HepG2 (cell line): ENCODE measurements at regions not wholly inside any gene's neighbourhood (a gene's known extent, or its start where the extent isn't known, plus 50 kb on each side); places are given as distances from the start of the nearest gene placed in this dataset.

Source experiments
- ATAC-seq: fragments of 200-7000 bp; cut with Tn5 transposase; 3 replicates; pipeline ENCODE4 v1.9.1; 2020; ENCODE audit warnings: mild to moderate bottlenecking, moderate library complexity
- BruUV-seq: library from RNA; stranded (reverse); fragments of 400-500 nt; replicated peaks from 2 replicates; lab custom pipeline; 2021; lab: Mats Ljungman, UMichigan
- CTCF ChIA-PET: fragments of 300-600 bp; formaldehyde crosslinking; extraction: SDS; loops from one replicate; lab custom pipeline; 2021; ENCODE audit warnings: low total read pairs, inconsistent platforms, low intra/inter-chr PET ratio; lab: Yijun Ruan, JAX
- POLR2A ChIA-PET: fragments of 350-600 bp; sonication (Branson Sonifier 250); formaldehyde crosslinking; loops from one replicate; lab custom pipeline; 2020; ENCODE audit warnings: antibody characterized with exemption, inconsistent platforms; lab: Yijun Ruan, JAX
- DNase-seq: peaks from one replicate; pipeline ENCODE4 v3.0.0-alpha.2; 2015; ENCODE audit warnings: low spot score
- FAIRE-seq: peaks from 3 replicates; lab custom pipeline; 2011; peaks lifted over from hg19 to GRCh38; lab: Jason Lieb, UNC
- H2AFZ ChIP-seq: one replicate; pipeline ENCODE4 v1.6.1; 2011; ENCODE audit warnings: low read length, inconsistent platforms
- H3K27ac ChIP-seq: fragments of 300-600 bp; 3 replicates; pipeline ENCODE4 v1.8.0; 2011; ENCODE audit warnings: mixed run types, mild to moderate bottlenecking, mixed read lengths, low read length, inconsistent platforms; ENCODE audit not compliant: insufficient read depth; ENCODE audit errors: extremely low read length
- H3K27me3 ChIP-seq, 2 experiments: fragments of 200-600 bp in 1 of 2; 2 replicates in 1 of 2; 3 replicates in 1 of 2; pipeline versions ENCODE4 v1.6.0 to v1.8.0; 2011; ENCODE audit warnings: low read length in 2 of 2, mild to moderate bottlenecking in 2 of 2, moderate library complexity in 2 of 2, inconsistent platforms in 1 of 2; ENCODE audit not compliant: insufficient read depth in 2 of 2, control insufficient read depth in 1 of 2
- H3K36me3 ChIP-seq, 2 experiments: fragments of 200-600 bp in 1 of 2; replicated peaks in 1 of 2; 2 replicates in 1 of 2; 3 replicates in 1 of 2; pipeline versions ENCODE4 v1.5.1 to v1.8.0; 2011; ENCODE audit warnings: low read length in 2 of 2, inconsistent platforms in 1 of 2; ENCODE audit not compliant: insufficient read depth in 2 of 2, control insufficient read depth in 1 of 2
- H3K4me1 ChIP-seq: 2 replicates; pipeline ENCODE4 v1.5.1; 2012; ENCODE audit warnings: low read length, inconsistent platforms; ENCODE audit not compliant: insufficient read depth
- H3K4me2 ChIP-seq: 2 replicates; pipeline ENCODE4 v1.6.0; 2011; ENCODE audit warnings: low read depth, low read length, inconsistent platforms
- H3K4me3 ChIP-seq, 3 experiments: fragments of 200-600 bp in 1 of 3; sonication (generic), shearing (Covaris generic) in 1 of 3; replicated peaks in 1 of 3; 2 replicates each; pipeline ENCODE4 v1.5.1; 2011 to 2016; ENCODE audit warnings: low read length in 3 of 3, inconsistent platforms in 2 of 3, low read depth in 2 of 3, mild to moderate bottlenecking in 2 of 3, control low read depth in 1 of 3, mixed read lengths in 1 of 3; ENCODE audit not compliant: insufficient read depth in 1 of 3
- H3K79me2 ChIP-seq: one replicate; pipeline ENCODE4 v1.6.1; 2011; ENCODE audit warnings: low read length, inconsistent platforms; ENCODE audit not compliant: insufficient read depth
- H3K9ac ChIP-seq: 2 replicates; pipeline ENCODE4 v1.6.0; 2011; ENCODE audit warnings: mild to moderate bottlenecking, low read depth, low read length, inconsistent platforms; ENCODE audit not compliant: insufficient read depth
- H3K9me3 ChIP-seq: 2 replicates; pipeline ENCODE4 v1.5.1; 2012; ENCODE audit warnings: mild to moderate bottlenecking, low read length
- H4K20me1 ChIP-seq: 2 replicates; pipeline ENCODE4 v1.6.0; 2011; ENCODE audit warnings: inconsistent platforms, mild to moderate bottlenecking, low read length, moderate library complexity; ENCODE audit not compliant: insufficient read depth
- ARID3A ChIP-seq: IDR thresholded peaks from 2 replicates; pipeline ENCODE4 v1.6.1; 2012; ENCODE audit warnings: low read depth, low read length, improper control_type of control experiment
- CENPX ChIP-seq: sonication (generic); formaldehyde crosslinking; IDR thresholded peaks from 2 replicates; pipeline ENCODE4 v1.9.0; 2021; ENCODE audit warnings: mild to moderate bottlenecking, missing genetic modification reagents, moderate library complexity
- GRHL1 ChIP-seq: sonication (generic); formaldehyde crosslinking; conservative IDR thresholded peaks from 2 replicates; pipeline ENCODE4 v1.8.0; 2022; ENCODE audit warnings: missing genetic modification reagents
- KAT7 ChIP-seq: IDR thresholded peaks from 2 replicates; pipeline ENCODE4 v1.6.1; 2018; ENCODE audit warnings: borderline replicate concordance, missing compliant biosample characterization
- MYNN ChIP-seq: sonication (generic); formaldehyde crosslinking; IDR thresholded peaks from 2 replicates; pipeline ENCODE4 v1.4.0; 2020; ENCODE audit warnings: mild to moderate bottlenecking, low read depth, missing genetic modification reagents
- SP5 ChIP-seq: IDR thresholded peaks from 2 replicates; pipeline ENCODE4 v1.6.1; 2016; ENCODE audit warnings: low read depth, borderline replicate concordance
- TARDBP ChIP-seq: sonication (generic); formaldehyde crosslinking; IDR thresholded peaks from 2 replicates; pipeline ENCODE4 v1.8.0; 2022; ENCODE audit warnings: mild to moderate bottlenecking, missing genetic modification reagents
- ZBTB3 ChIP-seq: sonication (generic); formaldehyde crosslinking; IDR thresholded peaks from 2 replicates; pipeline ENCODE4 v1.4.0; 2020; ENCODE audit warnings: low read depth, mild to moderate bottlenecking, moderate library complexity, missing genetic modification reagents, borderline replicate concordance
- ZNF160 ChIP-seq: sonication (generic); formaldehyde crosslinking; IDR thresholded peaks from 2 replicates; pipeline ENCODE4 v1.8.0; 2022; ENCODE audit warnings: mild to moderate bottlenecking, inconsistent platforms, missing genetic modification reagents
- ZNF264 ChIP-seq: sonication (generic); formaldehyde crosslinking; IDR thresholded peaks from 2 replicates; pipeline ENCODE4 v1.4.0; 2020; ENCODE audit warnings: missing genetic modification reagents
- ZNF331 ChIP-seq: sonication (generic); formaldehyde crosslinking; IDR thresholded peaks from 2 replicates; pipeline ENCODE4 v1.4.0; 2020; ENCODE audit warnings: missing genetic modification reagents
- ZNF558 ChIP-seq: sonication (generic); formaldehyde crosslinking; IDR thresholded peaks from 2 replicates; pipeline ENCODE4 v1.9.0; 2022; ENCODE audit warnings: mild to moderate bottlenecking, missing genetic modification reagents, borderline replicate concordance
- ZNF605 ChIP-seq: sonication (generic); formaldehyde crosslinking; IDR thresholded peaks from 2 replicates; pipeline ENCODE4 v1.8.0; 2022; ENCODE audit warnings: mild to moderate bottlenecking, missing genetic modification reagents
- ZNF720 ChIP-seq: sonication (generic); formaldehyde crosslinking; IDR thresholded peaks from 2 replicates; pipeline ENCODE4 v1.4.0; 2020; ENCODE audit warnings: missing genetic modification reagents
- WGBS: methylation state at CpG from one replicate; pipeline ENCODE4 v1.1.6; 2017; ENCODE audit warnings: low lambda C conversion rate; 5-methylcytosine and 5-hydroxymethylcytosine counted together
- in situ Hi-C: cut with HindIII; loops from 2 replicates; pipeline ENCODE4 v1.10.0; 2017; ENCODE audit warnings: low pct_unique_long_range_greater_than_20kb; ENCODE audit not compliant: extremely low pct_ligation_motif_present
- intact Hi-C: fragments of 100-400 bp; cut with micrococcal nuclease; formaldehyde crosslinking; loops from one replicate; pipeline ENCODE4 v1.10.0; 2022; ENCODE audit not compliant: unreplicated experiment
- TF ChIP-seq, protein P1 (sequence below): IDR thresholded peaks from 2 replicates; pipeline ENCODE4 v1.6.1; 2016; ENCODE audit warnings: control low read depth
- TF ChIP-seq, protein P2 (sequence below): sonication (generic); formaldehyde crosslinking; IDR thresholded peaks from 2 replicates; pipeline ENCODE4 v1.9.0; 2021; ENCODE audit warnings: missing genetic modification reagents, borderline replicate concordance
- TF ChIP-seq, protein P3 (sequence below): sonication (generic); formaldehyde crosslinking; IDR thresholded peaks from 2 replicates; pipeline ENCODE4 v1.4.0; 2020; ENCODE audit warnings: missing genetic modification reagents

GRCh38 chr9:134491856-134492255 is 149.7 kb upstream of the COL5A1 start:
- no peak overlapping the region for H3K4me3 ChIP-seq
- no peak for DNase-seq
- no peaks in the 10 kb centered on the region for H3K79me2 ChIP-seq
- no peak overlapping the region for H3K4me2 ChIP-seq
- H3K4me1 ChIP-seq: no peaks in the 10 kb centered on the region
- no peaks in the 10 kb centered on the region; the same call in 1 of the 2 replicates for H4K20me1 ChIP-seq
- H2AFZ ChIP-seq: no peak overlapping the region
- in situ Hi-C loops: no loop called here
- peaks cover 17 to 86% of the 10 kb centered on the region in 2 experiments; a peak in 4 of 5 replicates for H3K27me3 ChIP-seq
- TF ChIP-seq, protein P1, sequence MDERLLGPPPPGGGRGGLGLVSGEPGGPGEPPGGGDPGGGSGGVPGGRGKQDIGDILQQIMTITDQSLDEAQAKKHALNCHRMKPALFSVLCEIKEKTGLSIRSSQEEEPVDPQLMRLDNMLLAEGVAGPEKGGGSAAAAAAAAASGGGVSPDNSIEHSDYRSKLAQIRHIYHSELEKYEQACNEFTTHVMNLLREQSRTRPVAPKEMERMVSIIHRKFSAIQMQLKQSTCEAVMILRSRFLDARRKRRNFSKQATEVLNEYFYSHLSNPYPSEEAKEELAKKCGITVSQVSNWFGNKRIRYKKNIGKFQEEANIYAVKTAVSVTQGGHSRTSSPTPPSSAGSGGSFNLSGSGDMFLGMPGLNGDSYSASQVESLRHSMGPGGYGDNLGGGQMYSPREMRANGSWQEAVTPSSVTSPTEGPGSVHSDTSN: no peak
- no peak for TF ChIP-seq GRHL1 (CRISPR knock-in tag)
- TF ChIP-seq ARID3A: no peak
- no peak for TF ChIP-seq CENPX
- TF ChIP-seq SP5 (CRISPR knock-in tag): no peak
- no peak for TF ChIP-seq ZNF558 (CRISPR knock-in tag)
- TF ChIP-seq MYNN: no peak
- no peak for TF ChIP-seq ZBTB3 (CRISPR knock-in tag)
- TF ChIP-seq ZNF264 (CRISPR knock-in tag): no peak
- no peak for TF ChIP-seq ZNF605 (CRISPR knock-in tag)
- no peak for TF ChIP-seq ZNF160 (CRISPR knock-in tag)
- TF ChIP-seq TARDBP (CRISPR knock-in tag): no peak
- no peak for TF ChIP-seq ZNF331 (CRISPR knock-in tag)
- no peak for TF ChIP-seq KAT7 (CRISPR knock-in tag)
- TF ChIP-seq, protein P2, sequence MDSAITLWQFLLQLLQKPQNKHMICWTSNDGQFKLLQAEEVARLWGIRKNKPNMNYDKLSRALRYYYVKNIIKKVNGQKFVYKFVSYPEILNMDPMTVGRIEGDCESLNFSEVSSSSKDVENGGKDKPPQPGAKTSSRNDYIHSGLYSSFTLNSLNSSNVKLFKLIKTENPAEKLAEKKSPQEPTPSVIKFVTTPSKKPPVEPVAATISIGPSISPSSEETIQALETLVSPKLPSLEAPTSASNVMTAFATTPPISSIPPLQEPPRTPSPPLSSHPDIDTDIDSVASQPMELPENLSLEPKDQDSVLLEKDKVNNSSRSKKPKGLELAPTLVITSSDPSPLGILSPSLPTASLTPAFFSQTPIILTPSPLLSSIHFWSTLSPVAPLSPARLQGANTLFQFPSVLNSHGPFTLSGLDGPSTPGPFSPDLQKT: no peak
- TF ChIP-seq ZNF720 (CRISPR knock-in tag): no peak
- TF ChIP-seq, protein P3, sequence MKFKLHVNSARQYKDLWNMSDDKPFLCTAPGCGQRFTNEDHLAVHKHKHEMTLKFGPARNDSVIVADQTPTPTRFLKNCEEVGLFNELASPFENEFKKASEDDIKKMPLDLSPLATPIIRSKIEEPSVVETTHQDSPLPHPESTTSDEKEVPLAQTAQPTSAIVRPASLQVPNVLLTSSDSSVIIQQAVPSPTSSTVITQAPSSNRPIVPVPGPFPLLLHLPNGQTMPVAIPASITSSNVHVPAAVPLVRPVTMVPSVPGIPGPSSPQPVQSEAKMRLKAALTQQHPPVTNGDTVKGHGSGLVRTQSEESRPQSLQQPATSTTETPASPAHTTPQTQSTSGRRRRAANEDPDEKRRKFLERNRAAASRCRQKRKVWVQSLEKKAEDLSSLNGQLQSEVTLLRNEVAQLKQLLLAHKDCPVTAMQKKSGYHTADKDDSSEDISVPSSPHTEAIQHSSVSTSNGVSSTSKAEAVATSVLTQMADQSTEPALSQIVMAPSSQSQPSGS (CRISPR knock-in tag): no peak
- TF ChIP-seq, all 625 proteins: peak for 0
- CTCF ChIA-PET: no interaction called here
- Histone ChIP-seq H3K9me3 (no peaks in the 10 kb centered on the region), H3K9ac (no peak overlapping the region), H3K27ac (no peak overlapping the region), H3K36me3 (no peaks in the 10 kb centered on the region)
- intact Hi-C loops: no loop called here
- ATAC-seq (no peak), FAIRE-seq (no peak)
- no TSS peak for BruUV-seq
- WGBS: 16% methylated on average over 9 of the region's 11 CpGs
- POLR2A ChIA-PET: no interaction called here
